Right ventricle myocardium inferior (tissue), 1 donor: ENCODE measurements at regions not wholly inside any gene's neighbourhood (a gene's known extent, or its start where the extent isn't known, plus 50 kb on each side); places are given as distances from the start of the nearest gene placed in this dataset.

Experiments used
- ATAC-seq: fragments of 200-7000 bp; cut with Tn5 transposase; one replicate; pipeline ENCODE4 v1.9.1; 2020; ENCODE audit warnings: mild to moderate bottlenecking, moderate library complexity
- DNase-seq: peaks from one replicate; pipeline ENCODE4 v3.0.0; 2021; ENCODE audit errors: missing footprints
- intact Hi-C: fragments of 100-400 bp; cut with DNase I; formaldehyde crosslinking; loops from one replicate; pipeline ENCODE4 v1.11.0; 2022
- donor health status: DM: no; HTN: yes; CAD: no; lungs with severe emphysema.

DNA sequence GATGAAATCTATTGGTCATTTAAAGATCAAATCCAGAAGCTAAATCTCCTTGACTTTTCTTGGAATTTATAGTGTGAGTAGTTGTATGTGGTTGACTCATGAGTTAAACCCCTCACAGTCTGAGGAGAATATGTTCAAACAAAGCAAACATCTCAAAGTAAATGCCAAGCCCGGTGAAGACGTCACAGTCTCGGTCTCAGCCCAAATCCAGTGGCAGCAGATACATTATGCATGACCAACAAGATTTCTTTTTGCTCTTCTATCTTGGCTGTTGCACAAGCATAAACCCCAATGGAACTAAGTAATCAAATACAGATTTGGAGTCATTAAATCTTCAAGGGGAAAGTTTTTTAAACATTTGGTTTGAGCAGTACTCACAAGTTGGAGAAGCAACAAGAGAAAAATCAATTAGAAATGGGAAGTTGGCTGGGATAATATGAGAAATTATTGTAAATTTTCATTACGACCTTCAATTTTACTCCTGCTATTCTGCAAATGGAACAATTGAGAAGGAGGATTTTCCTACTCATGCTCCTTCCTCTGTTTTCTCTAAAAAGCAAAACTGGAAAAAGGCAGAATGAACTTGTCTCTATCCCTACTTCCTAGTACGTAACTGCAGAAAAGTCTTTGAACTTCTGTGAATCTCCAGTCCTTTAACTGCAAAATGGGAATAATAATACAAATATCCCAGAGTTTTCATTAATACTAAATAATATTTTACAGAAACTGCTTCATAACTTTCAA lies 575.8 kb downstream of the NUF2 start:
- intact Hi-C loops, result no loop called here
- ATAC-seq (peak; percentile 89), DNase-seq (peak; percentile 58)

GRCh38 chr1:163906283-163906682 lies 584.5 kb downstream of the NUF2 start:
- DNase-seq (no peak), ATAC-seq (no peak)
- intact Hi-C loops, result no loop called here

GRCh38 chr1:163912170-163912884 lies 590.6 kb downstream of the NUF2 start:
- DNase-seq, result no peak
- ATAC-seq, result no peak
- intact Hi-C loops, result no loop called here

DNA sequence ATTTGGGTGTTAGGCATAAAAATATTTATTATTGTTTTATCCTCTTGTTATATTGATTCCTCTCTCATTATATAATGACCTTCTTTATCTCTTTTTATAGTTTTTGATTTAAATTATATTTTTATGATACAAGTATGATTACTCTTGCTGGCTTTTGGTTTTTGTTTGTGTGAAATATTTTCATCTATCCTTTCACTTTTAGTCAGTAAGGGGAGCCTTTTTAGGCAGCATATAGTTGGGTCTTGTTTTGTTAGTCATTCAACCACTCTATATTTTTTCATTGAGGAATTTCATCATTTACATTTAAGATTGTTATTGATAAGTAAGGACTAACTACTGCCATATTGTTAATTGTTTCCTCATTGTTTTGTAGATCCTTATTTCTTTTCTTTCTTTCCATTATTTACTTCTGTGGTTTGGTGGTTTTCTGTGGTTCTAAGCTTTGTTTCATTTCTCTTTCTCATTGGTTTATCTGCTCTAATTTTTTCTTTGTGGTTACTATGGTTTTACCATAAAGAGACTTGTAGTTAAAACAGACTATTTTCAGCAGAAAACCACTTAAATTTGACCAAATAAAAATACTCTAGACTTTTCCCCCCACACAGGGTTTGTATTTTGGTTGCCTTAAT lies 593.1 kb downstream of the NUF2 start:
- intact Hi-C loops, result no loop called here
- no peak for ATAC-seq
- DNase-seq, result no peak

GRCh38 chr1:163922743-163923201 lies 601.0 kb downstream of the NUF2 start:
- intact Hi-C loops, result no loop called here
- DNase-seq (no peak), ATAC-seq (no peak)

DNA sequence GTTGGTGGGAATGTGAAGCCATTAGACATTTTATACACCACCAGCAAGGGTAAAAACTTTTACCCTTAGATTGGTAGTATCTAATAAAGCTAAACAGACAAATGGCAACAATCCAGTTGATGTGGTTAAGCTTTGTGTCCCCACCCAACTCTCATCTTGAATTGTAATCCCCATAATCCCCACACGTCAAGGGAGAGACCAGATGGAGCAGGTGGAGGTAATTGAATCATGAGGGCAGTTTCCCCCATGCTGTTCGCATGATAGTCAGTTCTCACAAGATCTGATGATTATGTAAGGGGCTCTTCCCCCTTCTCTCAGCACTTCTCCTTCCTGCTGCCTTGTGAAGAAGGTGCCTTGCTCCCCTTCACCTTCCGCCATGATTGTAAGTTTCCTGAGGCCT lies 602.3 kb downstream of the NUF2 start:
- ATAC-seq (no peak), DNase-seq (no peak)
- intact Hi-C loops, result no loop called here

- DNase-seq (no peak), ATAC-seq (no peak)
- intact Hi-C loops, result no loop called here
Measured at GRCh38 chr1:163927493-163927892, 605.7 kb downstream of the NUF2 start.

DNA sequence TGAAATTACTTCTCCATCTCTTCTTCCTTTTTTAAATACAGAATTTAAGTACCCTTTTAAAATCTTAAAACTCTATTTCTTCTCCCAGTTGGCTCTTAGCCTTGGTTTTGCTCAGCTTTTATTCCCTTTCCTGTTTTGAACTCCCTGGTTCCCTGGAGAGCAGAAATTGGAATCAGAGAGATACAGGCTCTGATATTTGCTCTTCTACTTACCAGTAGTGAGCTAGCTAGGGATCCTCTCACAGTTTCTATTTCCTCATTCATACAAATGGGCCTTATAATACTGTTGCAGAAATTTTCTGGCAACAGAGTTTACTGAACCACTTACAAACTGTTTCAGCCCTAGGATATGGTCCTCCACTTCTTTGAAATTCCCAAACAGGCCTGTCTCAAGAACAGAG lies 606.3 kb downstream of the NUF2 start:
- intact Hi-C loops, result no loop called here
- DNase-seq (no peak), ATAC-seq (peak; percentile 90)

GRCh38 chr1:163928651-163929050 lies 606.9 kb downstream of the NUF2 start:
- no peak for DNase-seq

GRCh38 chr1:163932901-163933300 lies 611.1 kb downstream of the NUF2 start:
- intact Hi-C loops, result no loop called here
- ATAC-seq (no peak), DNase-seq (no peak)

More at GRCh38 chr1:163928651-163929050, 606.9 kb downstream of the NUF2 start:
- no peak for ATAC-seq
- intact Hi-C loops, result no loop called here

DNA sequence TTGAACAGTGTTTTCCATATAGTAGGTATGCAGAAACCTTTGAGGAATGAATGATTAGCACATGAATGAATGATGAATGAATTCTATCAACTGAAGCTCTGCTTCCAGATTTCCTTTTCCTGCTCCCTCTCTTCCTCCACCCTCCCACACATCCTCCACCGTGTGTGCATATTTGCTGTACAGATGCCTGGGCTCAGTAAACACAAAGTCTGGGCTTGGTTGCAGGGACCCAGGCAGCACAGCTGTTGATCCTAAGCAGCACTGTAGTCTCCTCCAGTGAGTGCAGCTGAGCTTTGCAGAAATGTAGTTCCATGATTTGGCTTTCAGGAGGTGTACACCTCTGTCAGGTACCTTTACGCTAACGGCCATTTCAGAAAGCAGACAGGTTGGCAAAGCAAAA lies 611.7 kb downstream of the NUF2 start:
- DNase-seq (no peak), ATAC-seq (no peak)
- intact Hi-C loops, result no loop called here

- ATAC-seq (no peak), DNase-seq (no peak)
- intact Hi-C loops, result no loop called here
Measured at GRCh38 chr1:163935738-163936374, 614.1 kb downstream of the NUF2 start.

DNA sequence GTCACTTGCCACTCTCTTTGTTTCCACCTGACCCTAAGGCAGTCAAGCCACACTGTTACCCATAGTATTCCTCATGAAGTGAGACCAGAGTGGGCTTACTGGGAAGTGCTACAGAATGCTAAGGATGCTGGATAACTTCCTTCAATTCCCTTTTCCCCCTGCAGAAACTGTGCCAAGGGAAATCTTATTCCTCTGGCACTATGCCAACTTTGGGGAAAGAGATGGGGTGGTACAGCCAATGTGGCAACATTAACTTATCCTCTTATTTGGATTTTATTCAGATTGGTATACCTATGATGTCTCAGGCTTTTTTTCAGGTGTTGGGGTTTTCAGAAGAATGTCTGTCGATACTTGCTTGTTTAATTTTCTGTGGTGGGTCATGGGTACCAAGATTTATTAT lies 599.4 kb upstream of the PBX1 start:
- DNase-seq (no peak), ATAC-seq (no peak)
- intact Hi-C loops, result no loop called here

DNA sequence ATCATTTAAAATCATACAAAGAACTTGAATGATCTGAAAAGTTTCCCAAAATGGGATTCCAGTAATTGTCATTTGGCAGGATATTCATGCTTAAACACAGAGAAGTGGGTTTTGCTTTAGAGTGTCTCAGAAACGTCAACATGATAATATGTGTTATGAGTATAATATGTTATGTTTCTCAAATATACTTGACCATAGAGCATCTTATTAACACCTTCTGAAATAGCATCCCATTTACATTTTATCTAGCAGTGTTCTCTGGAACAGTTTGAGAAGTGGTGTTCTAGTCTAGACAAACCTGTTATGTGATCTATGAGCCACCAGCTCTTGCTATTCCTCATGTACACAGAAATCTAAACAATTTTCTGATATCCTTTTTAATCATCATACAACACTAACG lies 588.8 kb upstream of the PBX1 start:
- DNase-seq (no peak), ATAC-seq (no peak)
- intact Hi-C loops, result no loop called here

DNA sequence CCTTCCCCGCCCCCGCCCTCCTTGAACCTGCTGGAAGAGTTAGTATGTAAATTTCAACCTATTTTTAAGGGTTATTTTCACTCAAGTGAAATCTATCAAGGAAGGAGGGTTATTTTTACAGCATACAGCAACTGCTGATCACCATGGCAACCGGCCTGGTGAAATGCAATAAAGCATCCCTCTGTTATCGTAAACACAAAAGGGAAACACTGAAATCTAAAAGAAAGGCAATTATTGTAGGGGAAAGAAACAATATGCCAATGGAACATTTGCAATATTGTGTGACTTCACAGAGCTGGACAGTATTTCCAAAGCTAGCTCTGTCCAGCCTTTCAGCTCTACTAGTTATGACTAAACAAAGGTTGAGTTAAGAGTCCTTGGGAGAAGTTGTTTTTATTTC lies 588.3 kb upstream of the PBX1 start:
- DNase-seq (no peak), ATAC-seq (no peak)
- intact Hi-C loops, result no loop called here

- ATAC-seq (no peak), DNase-seq (no peak)
- intact Hi-C loops, result no loop called here
Measured at GRCh38 chr1:163973586-163973985, 585.4 kb upstream of the PBX1 start.

- ATAC-seq (no peak), DNase-seq (no peak)
- intact Hi-C loops, result no loop called here
Measured at GRCh38 chr1:163974120-163974519, 584.9 kb upstream of the PBX1 start.

DNA sequence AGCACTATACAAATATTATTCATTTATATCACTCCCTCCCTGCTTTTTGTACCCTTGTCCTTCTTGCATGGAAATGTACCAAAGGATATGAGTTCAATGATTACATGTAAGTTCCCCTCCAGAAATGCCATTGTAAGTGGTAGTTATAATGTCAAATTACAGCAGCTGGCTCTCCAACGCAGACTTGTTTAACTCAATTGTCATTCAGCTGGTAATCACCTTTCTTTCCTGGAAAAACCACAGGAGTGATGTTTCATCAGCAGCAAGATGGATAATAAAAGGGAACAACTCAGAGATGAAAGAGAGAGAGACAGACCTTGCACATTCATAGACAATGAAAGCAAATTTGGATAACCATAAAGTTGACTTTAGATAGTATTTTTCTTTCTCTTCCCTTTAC lies 578.6 kb upstream of the PBX1 start:
- DNase-seq, result no peak
- intact Hi-C loops, result no loop called here
- ATAC-seq, result no peak

DNA sequence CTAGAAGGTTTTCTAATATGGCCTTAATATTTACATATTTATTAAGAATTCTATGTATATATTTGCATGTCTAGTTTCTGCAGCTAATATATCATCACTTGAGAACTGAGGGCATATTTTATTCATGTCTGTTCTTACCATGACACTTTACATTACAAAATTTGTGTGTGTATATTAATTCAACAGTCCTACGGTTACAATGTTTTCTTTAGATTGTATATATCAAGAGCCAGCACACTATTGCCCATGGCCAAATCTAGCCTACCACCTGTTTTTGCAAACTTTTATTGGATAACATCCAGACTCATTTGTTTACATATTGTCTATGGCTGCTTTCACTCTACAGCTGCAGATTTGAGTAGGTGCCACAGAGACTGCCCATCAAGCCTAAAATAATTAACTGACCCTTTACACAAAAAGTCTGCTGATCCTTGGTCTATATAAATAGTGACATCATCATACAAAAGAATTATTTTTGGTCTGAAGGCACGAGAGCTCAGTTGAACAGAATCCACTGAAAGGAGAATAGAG lies 577.4 kb upstream of the PBX1 start:
- DNase-seq, result no peak
- intact Hi-C loops, result no loop called here
- ATAC-seq, result no peak
